ENCODE measurements at regions not wholly inside any gene's neighbourhood (a gene's known extent, or its start where the extent isn't known, plus 50 kb on each side); places are given as distances from the start of the nearest gene placed in this dataset.

GRCh38 chr14:25239170-25239569 is 189.2 kb upstream of the STXBP6 start:
- TF ChIP-seq CTCF (IDR thresholded peaks at IDR 0.05) (no peak), POLR2AphosphoS5 (IDR thresholded peaks at IDR 0.05) (no peak)

Data from breast epithelium (tissue), 3 donors.